GM19395 (cell line): ENCODE measurements at regions not wholly inside any gene's neighbourhood (a gene's known extent, or its start where the extent isn't known, plus 50 kb on each side); places are given as distances from the start of the nearest gene placed in this dataset.

ENCODE experiments used
- ATAC-seq: cut with Tn5 transposase; IDR thresholded peaks from one replicate; pipeline ENCODE4 v1.9.1; 2021; ENCODE audit warnings: mild to moderate bottlenecking, moderate library complexity; ENCODE audit not compliant: unreplicated experiment

GRCh38 chr3:1036207-1036826 lies 56.5 kb upstream of the CNTN6 start:
- ATAC-seq, result no peak

DNA sequence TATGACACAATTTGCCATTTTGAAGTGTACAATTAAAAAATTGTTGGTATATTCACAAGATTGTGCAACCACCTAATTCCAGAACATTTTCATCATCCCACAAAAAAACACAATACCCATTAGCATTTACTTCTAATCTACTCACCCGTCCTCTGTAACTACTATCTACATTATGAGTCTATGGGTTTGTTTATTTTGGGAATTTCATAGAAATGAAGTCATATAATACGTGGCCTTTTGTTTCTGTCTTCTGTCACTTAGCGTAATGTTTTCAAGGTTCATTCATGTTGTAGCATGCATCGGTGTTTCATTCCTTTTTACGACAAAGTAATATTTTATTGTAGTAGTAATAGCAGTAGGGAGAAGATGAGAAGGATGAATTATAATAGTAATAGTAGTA lies 55.2 kb upstream of the CNTN6 start:
- no peak for ATAC-seq
